WTC11 (cell line): ENCODE measurements at regions not wholly inside any gene's neighbourhood (a gene's known extent, or its start where the extent isn't known, plus 50 kb on each side); places are given as distances from the start of the nearest gene placed in this dataset.

ENCODE experiments used
- JUN ChIP-seq: sonication (generic); formaldehyde crosslinking; IDR thresholded peaks from 2 replicates; pipeline ENCODE4 v1.8.0; 2023; ENCODE audit warnings: mild to moderate bottlenecking, missing genetic modification reagents
- OVOL2 ChIP-seq: fragments of 250-450 bp; sonication (Bioruptor Pico); IDR thresholded peaks from 2 replicates; pipeline ENCODE4 v1.9.0; 2021; ENCODE audit warnings: mild to moderate bottlenecking, borderline replicate concordance
- ZNF423 ChIP-seq: fragments of 250-450 bp; sonication (Bioruptor Pico); IDR thresholded peaks from 2 replicates; pipeline ENCODE4 v2.1.2; 2022; ENCODE audit warnings: mild to moderate bottlenecking, moderate library complexity
- TF ChIP-seq, protein P1 (sequence below): fragments of 200-600 bp; IDR thresholded peaks from 2 replicates; pipeline ENCODE4 v1.8.0; 2022; ENCODE audit warnings: antibody characterized with exemption

DNA sequence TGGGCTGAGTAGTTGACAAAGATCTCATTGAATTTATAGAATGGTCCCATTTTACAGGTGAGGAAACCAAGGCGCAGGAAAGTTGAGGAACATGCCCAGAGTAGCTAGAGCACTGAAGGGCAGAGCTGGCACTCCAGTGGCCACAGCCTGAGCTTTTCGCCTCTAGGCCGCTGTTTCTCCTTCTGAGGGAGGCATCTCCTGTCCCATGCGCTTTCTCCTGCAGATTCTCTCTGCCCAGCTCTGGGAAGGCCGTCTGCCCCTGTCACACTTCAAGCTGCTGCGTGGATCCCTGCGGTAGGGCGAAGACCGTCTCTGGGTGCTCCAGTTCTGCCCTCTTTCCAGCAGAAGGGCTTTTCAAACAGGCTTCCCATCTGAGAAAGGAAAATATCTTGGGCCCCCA, 159.9 kb downstream of the ACTL8 start:
- TF ChIP-seq OVOL2 (CRISPR knock-in tag), result no peak
- TF ChIP-seq, protein P1, sequence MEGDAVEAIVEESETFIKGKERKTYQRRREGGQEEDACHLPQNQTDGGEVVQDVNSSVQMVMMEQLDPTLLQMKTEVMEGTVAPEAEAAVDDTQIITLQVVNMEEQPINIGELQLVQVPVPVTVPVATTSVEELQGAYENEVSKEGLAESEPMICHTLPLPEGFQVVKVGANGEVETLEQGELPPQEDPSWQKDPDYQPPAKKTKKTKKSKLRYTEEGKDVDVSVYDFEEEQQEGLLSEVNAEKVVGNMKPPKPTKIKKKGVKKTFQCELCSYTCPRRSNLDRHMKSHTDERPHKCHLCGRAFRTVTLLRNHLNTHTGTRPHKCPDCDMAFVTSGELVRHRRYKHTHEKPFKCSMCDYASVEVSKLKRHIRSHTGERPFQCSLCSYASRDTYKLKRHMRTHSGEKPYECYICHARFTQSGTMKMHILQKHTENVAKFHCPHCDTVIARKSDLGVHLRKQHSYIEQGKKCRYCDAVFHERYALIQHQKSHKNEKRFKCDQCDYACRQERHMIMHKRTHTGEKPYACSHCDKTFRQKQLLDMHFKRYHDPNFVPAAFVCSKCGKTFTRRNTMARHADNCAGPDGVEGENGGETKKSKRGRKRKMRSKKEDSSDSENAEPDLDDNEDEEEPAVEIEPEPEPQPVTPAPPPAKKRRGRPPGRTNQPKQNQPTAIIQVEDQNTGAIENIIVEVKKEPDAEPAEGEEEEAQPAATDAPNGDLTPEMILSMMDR, result no peak
- no peak for TF ChIP-seq ZNF423
- TF ChIP-seq JUN (CRISPR knock-in tag), result no peak
